OCI-LY1 (cell line): ENCODE measurements at regions not wholly inside any gene's neighbourhood (a gene's known extent, or its start where the extent isn't known, plus 50 kb on each side); places are given as distances from the start of the nearest gene placed in this dataset.

ENCODE experiments used
- H2AFZ ChIP-seq: fragments of 200-600 bp; sonication (generic), shearing (Covaris generic); 2 replicates; pipeline ENCODE4 v1.6.0; 2014; ENCODE audit warnings: antibody characterized with exemption, mild to moderate bottlenecking, low read length
- H3F3A ChIP-seq: fragments of 200-600 bp; sonication (generic), shearing (Covaris generic); 2 replicates; pipeline ENCODE4 v1.6.0; 2014; ENCODE audit warnings: mild to moderate bottlenecking, antibody characterized with exemption, low read length, moderate library complexity; ENCODE audit not compliant: insufficient read depth
- H3K27ac ChIP-seq: fragments of 200-600 bp; sonication (generic); 2 replicates; pipeline ENCODE4 v1.5.1; 2014; ENCODE audit warnings: low read length, mixed run types, mild to moderate bottlenecking, low read depth; ENCODE audit not compliant: poor library complexity, severe bottlenecking
- H3K27me3 ChIP-seq: fragments of 200-600 bp; sonication (generic); 2 replicates; pipeline ENCODE4 v1.6.0; 2014; ENCODE audit warnings: antibody characterized with exemption, mild to moderate bottlenecking, low read length, moderate library complexity; ENCODE audit not compliant: insufficient read depth
- H3K36me3 ChIP-seq: fragments of 200-600 bp; sonication (generic); 2 replicates; pipeline ENCODE4 v1.6.1; 2014; ENCODE audit warnings: mild to moderate bottlenecking, antibody characterized with exemption, low read length, moderate library complexity, mixed read lengths; ENCODE audit not compliant: insufficient read depth
- H3K4me1 ChIP-seq: fragments of 200-600 bp; sonication (generic); 2 replicates; pipeline ENCODE4 v1.5.1; 2014; ENCODE audit warnings: mild to moderate bottlenecking, low read length, moderate library complexity; ENCODE audit not compliant: insufficient read depth, severe bottlenecking
- H3K4me2 ChIP-seq: fragments of 200-600 bp; sonication (generic), shearing (Covaris generic); 2 replicates; pipeline ENCODE4 v1.6.1; 2014; ENCODE audit warnings: low read length
- H3K4me3 ChIP-seq: fragments of 200-600 bp; sonication (generic); 2 replicates; pipeline ENCODE4 v1.5.1; 2014; ENCODE audit warnings: low read length, low read depth, mild to moderate bottlenecking, mixed read lengths; ENCODE audit not compliant: poor library complexity, severe bottlenecking
- H3K79me2 ChIP-seq: fragments of 200-600 bp; shearing (Covaris generic); 2 replicates; pipeline ENCODE4 v1.6.1; 2016; ENCODE audit warnings: mixed run types, low read length, mixed read lengths; ENCODE audit not compliant: insufficient read depth
- H3K9ac ChIP-seq: fragments of 200-600 bp; sonication (generic), shearing (Covaris generic); 2 replicates; pipeline ENCODE4 v1.6.1; 2014; ENCODE audit warnings: mild to moderate bottlenecking, low read length, mixed read lengths
- H3K9me2 ChIP-seq: fragments of 200-600 bp; sonication (generic), shearing (Covaris generic); 2 replicates; pipeline ENCODE4 v1.6.1; 2014; ENCODE audit warnings: low read depth, mild to moderate bottlenecking, low read length, mixed read lengths
- H3K9me3 ChIP-seq: fragments of 200-600 bp; shearing (Covaris generic); 2 replicates; pipeline ENCODE4 v1.6.1; 2014; ENCODE audit warnings: low read length, mixed read lengths
- H4K20me1 ChIP-seq: fragments of 200-600 bp; sonication (generic), shearing (Covaris generic); 2 replicates; pipeline ENCODE4 v1.6.0; 2016; ENCODE audit warnings: mild to moderate bottlenecking, low read length; ENCODE audit not compliant: insufficient read depth
- EZH2 ChIP-seq: fragments of 200-600 bp; sonication (generic), shearing (Covaris generic); IDR thresholded peaks from 2 replicates; pipeline ENCODE4 v1.8.0; 2017; ENCODE audit warnings: borderline replicate concordance, mixed run types, mild to moderate bottlenecking, antibody characterized with exemption, low read length, moderate library complexity, mixed read lengths
- TF ChIP-seq, protein P1 (sequence below): fragments of 200-600 bp; sonication (generic), shearing (Covaris generic); IDR thresholded peaks from 2 replicates; pipeline ENCODE4 v1.5.1; 2017; ENCODE audit warnings: mild to moderate bottlenecking, antibody characterized with exemption, low read length, moderate library complexity, mixed read lengths

- Histone ChIP-seq H3K36me3 (no peaks in the 10 kb centered on the region), H3K4me1 (no peaks in the 10 kb centered on the region), H3K27me3 (no peaks in the 10 kb centered on the region), H3K79me2 (no peaks in the 10 kb centered on the region), H3K9ac (no peak overlapping the region), H4K20me1 (no peaks in the 10 kb centered on the region), H3K4me2 (no peak overlapping the region), H3K9me3 (no peaks in the 10 kb centered on the region), H3K27ac (no peak overlapping the region), H3K9me2 (no peaks in the 10 kb centered on the region), H3K4me3 (no peak overlapping the region), H2AFZ (no peak overlapping the region), H3F3A (no peaks in the 10 kb centered on the region)
- no peak for TF ChIP-seq EZH2
- TF ChIP-seq, protein P1, sequence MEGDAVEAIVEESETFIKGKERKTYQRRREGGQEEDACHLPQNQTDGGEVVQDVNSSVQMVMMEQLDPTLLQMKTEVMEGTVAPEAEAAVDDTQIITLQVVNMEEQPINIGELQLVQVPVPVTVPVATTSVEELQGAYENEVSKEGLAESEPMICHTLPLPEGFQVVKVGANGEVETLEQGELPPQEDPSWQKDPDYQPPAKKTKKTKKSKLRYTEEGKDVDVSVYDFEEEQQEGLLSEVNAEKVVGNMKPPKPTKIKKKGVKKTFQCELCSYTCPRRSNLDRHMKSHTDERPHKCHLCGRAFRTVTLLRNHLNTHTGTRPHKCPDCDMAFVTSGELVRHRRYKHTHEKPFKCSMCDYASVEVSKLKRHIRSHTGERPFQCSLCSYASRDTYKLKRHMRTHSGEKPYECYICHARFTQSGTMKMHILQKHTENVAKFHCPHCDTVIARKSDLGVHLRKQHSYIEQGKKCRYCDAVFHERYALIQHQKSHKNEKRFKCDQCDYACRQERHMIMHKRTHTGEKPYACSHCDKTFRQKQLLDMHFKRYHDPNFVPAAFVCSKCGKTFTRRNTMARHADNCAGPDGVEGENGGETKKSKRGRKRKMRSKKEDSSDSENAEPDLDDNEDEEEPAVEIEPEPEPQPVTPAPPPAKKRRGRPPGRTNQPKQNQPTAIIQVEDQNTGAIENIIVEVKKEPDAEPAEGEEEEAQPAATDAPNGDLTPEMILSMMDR: no peak
These were observed 181.3 kb downstream of the NFKBIZ start for GRCh38 chr3:102030661-102031060.

GRCh38 chr3:102031834-102032233 lies 182.5 kb downstream of the NFKBIZ start:
- Histone ChIP-seq H4K20me1 (no peaks in the 10 kb centered on the region), H3K79me2 (no peaks in the 10 kb centered on the region), H3F3A (no peaks in the 10 kb centered on the region), H2AFZ (no peak overlapping the region), H3K9me3 (no peaks in the 10 kb centered on the region), H3K27me3 (no peaks in the 10 kb centered on the region), H3K36me3 (no peaks in the 10 kb centered on the region), H3K4me3 (no peak overlapping the region), H3K9ac (no peak overlapping the region), H3K4me1 (no peaks in the 10 kb centered on the region), H3K27ac (no peak overlapping the region), H3K9me2 (no peaks in the 10 kb centered on the region), H3K4me2 (no peak overlapping the region)
- TF ChIP-seq, protein P1: no peak
- no peak for TF ChIP-seq EZH2

GRCh38 chr3:102032491-102033383 lies 183.4 kb downstream of the NFKBIZ start:
- TF ChIP-seq, protein P1: no peak
- TF ChIP-seq EZH2: no peak
- H2AFZ ChIP-seq: no peak overlapping the region
- no peaks in the 10 kb centered on the region for H3K27me3 ChIP-seq
- H3K79me2 ChIP-seq: no peaks in the 10 kb centered on the region
- H3K4me2 ChIP-seq: no peak overlapping the region
- no peaks in the 10 kb centered on the region for H3F3A ChIP-seq
- no peak overlapping the region for H3K4me3 ChIP-seq
- no peak overlapping the region for H3K9ac ChIP-seq
- H3K9me2 ChIP-seq: no peaks in the 10 kb centered on the region
- H3K36me3 ChIP-seq: no peaks in the 10 kb centered on the region
- H3K27ac ChIP-seq: no peak overlapping the region
- no peaks in the 10 kb centered on the region for H3K4me1 ChIP-seq
- no peaks in the 10 kb centered on the region for H3K9me3 ChIP-seq
- no peaks in the 10 kb centered on the region for H4K20me1 ChIP-seq
